DND-41 (cell line): ENCODE measurements at regions not wholly inside any gene's neighbourhood (a gene's known extent, or its start where the extent isn't known, plus 50 kb on each side); places are given as distances from the start of the nearest gene placed in this dataset.

ENCODE experiments used
- ATAC-seq: fragments of 200-7000 bp; cut with Tn5 transposase; 3 replicates; pipeline ENCODE4 v1.9.1; 2021; ENCODE audit warnings: low read depth; ENCODE audit not compliant: insufficient read depth
- DNase-seq: peaks from one replicate; pipeline ENCODE4 v3.0.0-alpha.2; 2020
- H2AFZ ChIP-seq: 2 replicates; pipeline ENCODE4 v1.6.0; 2012; ENCODE audit warnings: low read depth, low read length
- H3K27ac ChIP-seq: 2 replicates; pipeline ENCODE4 v1.5.1; 2012; ENCODE audit warnings: low read length, inconsistent platforms
- H3K27me3 ChIP-seq: fragments of 200-600 bp; sonication (generic); 2 replicates; pipeline ENCODE4 v1.6.0; 2012; ENCODE audit warnings: low read length, mild to moderate bottlenecking, inconsistent platforms; ENCODE audit not compliant: insufficient read depth, poor library complexity
- H3K36me3 ChIP-seq: 2 replicates; pipeline ENCODE4 v1.5.1; 2012; ENCODE audit warnings: low read length, inconsistent platforms; ENCODE audit not compliant: insufficient read depth
- H3K4me1 ChIP-seq: 2 replicates; pipeline ENCODE4 v1.5.1; 2012; ENCODE audit warnings: mild to moderate bottlenecking, low read length; ENCODE audit not compliant: insufficient read depth
- H3K4me2 ChIP-seq: 2 replicates; pipeline ENCODE4 v1.6.0; 2012; ENCODE audit warnings: mild to moderate bottlenecking, moderate library complexity, low read length, inconsistent platforms; ENCODE audit not compliant: insufficient read depth
- H3K4me3 ChIP-seq, 2 experiments: fragments of 200-600 bp in 1 of 2; shearing (Covaris generic) in 1 of 2; 2 replicates each; pipeline ENCODE4 v1.5.1; 2012 to 2016; ENCODE audit warnings: inconsistent platforms in 2 of 2, low read length in 2 of 2, mild to moderate bottlenecking in 2 of 2, low read depth in 1 of 2, moderate library complexity in 1 of 2
- H3K79me2 ChIP-seq: 2 replicates; pipeline ENCODE4 v1.6.0; 2012; ENCODE audit warnings: low read length, inconsistent platforms; ENCODE audit not compliant: insufficient read depth
- H3K9ac ChIP-seq: 2 replicates; pipeline ENCODE4 v1.6.0; 2012; ENCODE audit warnings: low read depth, mild to moderate bottlenecking, inconsistent platforms, low read length, moderate library complexity
- H3K9me3 ChIP-seq: 2 replicates; pipeline ENCODE4 v1.5.1; 2012; ENCODE audit warnings: low read length, moderate library complexity, mild to moderate bottlenecking, inconsistent platforms; ENCODE audit not compliant: insufficient read depth, severe bottlenecking
- H4K20me1 ChIP-seq: 2 replicates; pipeline ENCODE4 v1.6.0; 2012; ENCODE audit warnings: low read length; ENCODE audit not compliant: insufficient read depth
- CTCF ChIP-seq: IDR thresholded peaks from 2 replicates; pipeline ENCODE4 v1.5.1; 2012; ENCODE audit warnings: borderline replicate concordance, low read length, moderate library complexity, mild to moderate bottlenecking; ENCODE audit not compliant: poor library complexity, severe bottlenecking; ENCODE audit errors: extremely low read depth
- EZH2 ChIP-seq: IDR thresholded peaks from 3 replicates; pipeline ENCODE4 v1.6.1; 2012; ENCODE audit warnings: borderline replicate concordance, low read depth, mild to moderate bottlenecking, moderate library complexity, low read length, inconsistent platforms; ENCODE audit not compliant: severe bottlenecking

- peaks cover 90% of the 10 kb centered on the region for H4K20me1 ChIP-seq
- no peak overlapping the region for H3K4me2 ChIP-seq
- no peaks in the 10 kb centered on the region for H3K27me3 ChIP-seq
- no peak for DNase-seq
- H3K79me2 ChIP-seq, result peaks cover 97% of the 10 kb centered on the region
- H3K9ac ChIP-seq, result no peak overlapping the region
- no peak overlapping the region for H3K4me3 ChIP-seq
- no peak overlapping the region for H2AFZ ChIP-seq
- H3K27ac ChIP-seq, result no peak overlapping the region
- ATAC-seq, result no peak
- H3K36me3 ChIP-seq, result no peaks in the 10 kb centered on the region
- TF ChIP-seq CTCF (no peak), EZH2 (no peak)
- no peaks in the 10 kb centered on the region for H3K4me1 ChIP-seq
- H3K9me3 ChIP-seq, result no peaks in the 10 kb centered on the region
Observed at GRCh38 chr3:72396899-72397298, 451.3 kb downstream of the SHQ1 start.

- peaks cover 97% of the 10 kb centered on the region for H3K79me2 ChIP-seq
- H3K4me3 ChIP-seq, result no peak overlapping the region
- no peaks in the 10 kb centered on the region for H3K27me3 ChIP-seq
- H3K9me3 ChIP-seq, result no peaks in the 10 kb centered on the region
- no peak overlapping the region for H3K4me2 ChIP-seq
- H3K27ac ChIP-seq, result no peak overlapping the region
- DNase-seq, result no peak
- H3K4me1 ChIP-seq, result no peaks in the 10 kb centered on the region
- no peak for ATAC-seq
- H4K20me1 ChIP-seq, result peaks cover 90% of the 10 kb centered on the region
- H3K9ac ChIP-seq, result no peak overlapping the region
- TF ChIP-seq EZH2 (no peak), CTCF (no peak)
- no peak overlapping the region for H2AFZ ChIP-seq
- H3K36me3 ChIP-seq, result no peaks in the 10 kb centered on the region
Observed at GRCh38 chr3:72395776-72396311, 452.4 kb downstream of the SHQ1 start.

- no peaks in the 10 kb centered on the region for H3K4me1 ChIP-seq
- H3K9ac ChIP-seq, result no peak overlapping the region
- peaks cover 90% of the 10 kb centered on the region for H4K20me1 ChIP-seq
- ATAC-seq (no peak), DNase-seq (no peak)
- no peak for TF ChIP-seq EZH2
- no peak for TF ChIP-seq CTCF
- no peaks in the 10 kb centered on the region for H3K9me3 ChIP-seq
- H2AFZ ChIP-seq, result no peak overlapping the region
- no peaks in the 10 kb centered on the region for H3K27me3 ChIP-seq
- no peak overlapping the region for H3K4me2 ChIP-seq
- H3K4me3 ChIP-seq, result no peak overlapping the region
- H3K36me3 ChIP-seq, result no peaks in the 10 kb centered on the region
- no peak overlapping the region for H3K27ac ChIP-seq
- peaks cover 95% of the 10 kb centered on the region for H3K79me2 ChIP-seq
Observed at GRCh38 chr3:72393455-72393854, 454.8 kb downstream of the SHQ1 start.

- H3K4me2 ChIP-seq, result no peak overlapping the region
- no peak overlapping the region for H3K9ac ChIP-seq
- H4K20me1 ChIP-seq, result peaks cover 85% of the 10 kb centered on the region
- H3K4me3 ChIP-seq, result no peak overlapping the region
- ATAC-seq, result no peak
- no peak overlapping the region for H2AFZ ChIP-seq
- H3K27me3 ChIP-seq, result no peaks in the 10 kb centered on the region
- H3K79me2 ChIP-seq, result peaks cover 98% of the 10 kb centered on the region
- TF ChIP-seq EZH2, result no peak
- TF ChIP-seq CTCF, result no peak
- DNase-seq, result no peak
- no peaks in the 10 kb centered on the region for H3K36me3 ChIP-seq
- no peak overlapping the region for H3K27ac ChIP-seq
- no peaks in the 10 kb centered on the region for H3K4me1 ChIP-seq
- H3K9me3 ChIP-seq, result no peaks in the 10 kb centered on the region
Observed at GRCh38 chr3:72391659-72392058, 456.6 kb downstream of the SHQ1 start.
